OCI-LY1 (cell line): ENCODE measurements at regions not wholly inside any gene's neighbourhood (a gene's known extent, or its start where the extent isn't known, plus 50 kb on each side); places are given as distances from the start of the nearest gene placed in this dataset.

Experiments
- H2AFZ ChIP-seq: fragments of 200-600 bp; sonication (generic), shearing (Covaris generic); 2 replicates; pipeline ENCODE4 v1.6.0; 2014; ENCODE audit warnings: antibody characterized with exemption, mild to moderate bottlenecking, low read length
- H3F3A ChIP-seq: fragments of 200-600 bp; sonication (generic), shearing (Covaris generic); 2 replicates; pipeline ENCODE4 v1.6.0; 2014; ENCODE audit warnings: mild to moderate bottlenecking, antibody characterized with exemption, low read length, moderate library complexity; ENCODE audit not compliant: insufficient read depth
- H3K27ac ChIP-seq: fragments of 200-600 bp; sonication (generic); 2 replicates; pipeline ENCODE4 v1.5.1; 2014; ENCODE audit warnings: low read length, mixed run types, mild to moderate bottlenecking, low read depth; ENCODE audit not compliant: poor library complexity, severe bottlenecking
- H3K27me3 ChIP-seq: fragments of 200-600 bp; sonication (generic); 2 replicates; pipeline ENCODE4 v1.6.0; 2014; ENCODE audit warnings: antibody characterized with exemption, mild to moderate bottlenecking, low read length, moderate library complexity; ENCODE audit not compliant: insufficient read depth
- H3K36me3 ChIP-seq: fragments of 200-600 bp; sonication (generic); 2 replicates; pipeline ENCODE4 v1.6.1; 2014; ENCODE audit warnings: mild to moderate bottlenecking, antibody characterized with exemption, low read length, moderate library complexity, mixed read lengths; ENCODE audit not compliant: insufficient read depth
- H3K4me1 ChIP-seq: fragments of 200-600 bp; sonication (generic); 2 replicates; pipeline ENCODE4 v1.5.1; 2014; ENCODE audit warnings: mild to moderate bottlenecking, low read length, moderate library complexity; ENCODE audit not compliant: insufficient read depth, severe bottlenecking
- H3K4me2 ChIP-seq: fragments of 200-600 bp; sonication (generic), shearing (Covaris generic); 2 replicates; pipeline ENCODE4 v1.6.1; 2014; ENCODE audit warnings: low read length
- H3K4me3 ChIP-seq: fragments of 200-600 bp; sonication (generic); 2 replicates; pipeline ENCODE4 v1.5.1; 2014; ENCODE audit warnings: low read length, low read depth, mild to moderate bottlenecking, mixed read lengths; ENCODE audit not compliant: poor library complexity, severe bottlenecking
- H3K79me2 ChIP-seq: fragments of 200-600 bp; shearing (Covaris generic); 2 replicates; pipeline ENCODE4 v1.6.1; 2016; ENCODE audit warnings: mixed run types, low read length, mixed read lengths; ENCODE audit not compliant: insufficient read depth
- H3K9ac ChIP-seq: fragments of 200-600 bp; sonication (generic), shearing (Covaris generic); 2 replicates; pipeline ENCODE4 v1.6.1; 2014; ENCODE audit warnings: mild to moderate bottlenecking, low read length, mixed read lengths
- H3K9me2 ChIP-seq: fragments of 200-600 bp; sonication (generic), shearing (Covaris generic); 2 replicates; pipeline ENCODE4 v1.6.1; 2014; ENCODE audit warnings: low read depth, mild to moderate bottlenecking, low read length, mixed read lengths
- H3K9me3 ChIP-seq: fragments of 200-600 bp; shearing (Covaris generic); 2 replicates; pipeline ENCODE4 v1.6.1; 2014; ENCODE audit warnings: low read length, mixed read lengths
- H4K20me1 ChIP-seq: fragments of 200-600 bp; sonication (generic), shearing (Covaris generic); 2 replicates; pipeline ENCODE4 v1.6.0; 2016; ENCODE audit warnings: mild to moderate bottlenecking, low read length; ENCODE audit not compliant: insufficient read depth
- CTCF ChIP-seq: fragments of 200-600 bp; sonication (generic), shearing (Covaris generic); IDR thresholded peaks from 2 replicates; pipeline ENCODE4 v1.5.1; 2017; ENCODE audit warnings: mild to moderate bottlenecking, antibody characterized with exemption, low read length, moderate library complexity, mixed read lengths
- EZH2 ChIP-seq: fragments of 200-600 bp; sonication (generic), shearing (Covaris generic); IDR thresholded peaks from 2 replicates; pipeline ENCODE4 v1.8.0; 2017; ENCODE audit warnings: borderline replicate concordance, mixed run types, mild to moderate bottlenecking, antibody characterized with exemption, low read length, moderate library complexity, mixed read lengths

- Histone ChIP-seq H3K79me2 (no peaks in the 10 kb centered on the region), H3F3A (no peaks in the 10 kb centered on the region), H3K4me3 (no peak overlapping the region), H3K4me2 (no peak overlapping the region), H3K36me3 (no peaks in the 10 kb centered on the region), H4K20me1 (no peaks in the 10 kb centered on the region), H3K4me1 (no peaks in the 10 kb centered on the region), H3K9me2 (no peaks in the 10 kb centered on the region), H3K27me3 (no peaks in the 10 kb centered on the region), H2AFZ (no peak overlapping the region), H3K9ac (no peak overlapping the region), H3K9me3 (no peaks in the 10 kb centered on the region), H3K27ac (no peak overlapping the region)
- TF ChIP-seq CTCF (no peak), EZH2 (no peak)
These were observed 150.2 kb upstream of the CACNA2D1 start for GRCh38 chr7:82593780-82594179.

GRCh38 chr7:82592416-82592815 is 148.8 kb upstream of the CACNA2D1 start:
- H3K4me3 ChIP-seq, result no peak overlapping the region
- H3K4me2 ChIP-seq, result no peak overlapping the region
- no peaks in the 10 kb centered on the region for H3K9me2 ChIP-seq
- H2AFZ ChIP-seq, result no peak overlapping the region
- H4K20me1 ChIP-seq, result no peaks in the 10 kb centered on the region
- H3K36me3 ChIP-seq, result no peaks in the 10 kb centered on the region
- TF ChIP-seq CTCF (no peak), EZH2 (no peak)
- no peak overlapping the region for H3K27ac ChIP-seq
- H3K27me3 ChIP-seq, result no peaks in the 10 kb centered on the region
- no peaks in the 10 kb centered on the region for H3K4me1 ChIP-seq
- H3F3A ChIP-seq, result no peaks in the 10 kb centered on the region
- H3K9ac ChIP-seq, result no peak overlapping the region
- H3K9me3 ChIP-seq, result no peaks in the 10 kb centered on the region
- no peaks in the 10 kb centered on the region for H3K79me2 ChIP-seq

DNA sequence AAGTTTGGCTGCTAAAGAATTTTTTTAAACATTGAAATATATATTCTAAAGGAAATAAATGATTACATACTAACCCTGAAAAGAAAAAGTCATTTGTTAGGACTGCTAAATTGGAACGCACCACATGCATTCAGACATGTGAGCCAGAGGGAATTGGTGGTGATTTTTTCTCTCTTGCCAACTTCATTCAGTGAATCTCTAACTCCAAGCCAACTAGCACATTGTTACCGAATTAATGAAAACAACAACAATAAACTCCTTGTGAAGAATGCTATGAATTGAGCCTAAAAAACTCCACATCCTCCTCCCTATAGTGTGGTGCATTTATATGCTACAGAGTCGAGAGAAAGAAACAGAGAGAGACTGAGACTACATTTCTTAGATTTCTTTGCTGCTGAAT is 135.5 kb upstream of the CACNA2D1 start:
- Histone ChIP-seq H3K4me1 (no peaks in the 10 kb centered on the region), H3K36me3 (no peaks in the 10 kb centered on the region), H3K9me3 (no peaks in the 10 kb centered on the region), H3K4me2 (no peak overlapping the region), H3K4me3 (no peak overlapping the region), H4K20me1 (no peaks in the 10 kb centered on the region), H2AFZ (no peak overlapping the region), H3K9ac (no peak overlapping the region), H3F3A (no peaks in the 10 kb centered on the region), H3K79me2 (no peaks in the 10 kb centered on the region), H3K27me3 (no peaks in the 10 kb centered on the region), H3K27ac (no peak overlapping the region), H3K9me2 (no peaks in the 10 kb centered on the region)
- TF ChIP-seq EZH2, result no peak
- no peak for TF ChIP-seq CTCF
